ENCODE measurements at regions not wholly inside any gene's neighbourhood (a gene's known extent, or its start where the extent isn't known, plus 50 kb on each side); places are given as distances from the start of the nearest gene placed in this dataset.
"Not testable (repeated sequence)": the region's sequence is repeated elsewhere in the genome, so short reads cannot be mapped to it uniquely, and the experiment has no call there.

DNA sequence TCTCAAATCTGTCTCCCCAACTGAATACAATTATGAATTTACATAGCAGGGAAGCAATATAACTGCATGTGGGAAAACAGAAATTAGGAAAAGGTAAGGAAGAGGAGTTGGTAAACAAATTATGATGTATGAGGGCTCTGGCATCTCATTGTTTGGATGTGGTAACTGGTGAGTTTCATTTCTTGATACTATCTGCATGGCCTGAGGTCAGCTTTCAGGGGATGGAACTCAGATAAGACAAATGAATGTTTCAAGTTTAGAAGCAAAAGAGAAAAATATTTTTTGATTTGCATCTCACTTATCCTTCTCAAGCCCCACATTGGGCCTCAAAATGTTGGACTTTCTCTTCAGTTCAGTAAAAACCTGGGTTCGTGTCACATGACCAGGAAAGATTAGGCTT, 302.2 kb upstream of the GJE1 start:
- no peak for DNase-seq (ENCODE audit: low spot score)
- H3K4me1 Mint-ChIP-seq: peaks cover 37% of the 10 kb centered on the region
- H3K27ac Mint-ChIP-seq: peak overlapping the region; percentile 74
- Histone ChIP-seq H3K9ac (no peak overlapping the region), H2AFZ (replicated peaks) (no peak overlapping the region), H4K20me1 (ENCODE audit: low read depth) (no peaks in the 10 kb centered on the region), H3K4me3 (peak overlapping the region; percentile 24), H3F3A (ENCODE audit: low read depth) (peaks cover 44% of the 10 kb centered on the region), H3K4me2 (peak overlapping the region; percentile 68), H3K36me3 (no peaks in the 10 kb centered on the region), H3K27me3 (no peaks in the 10 kb centered on the region), H3K9me3 (ENCODE audit: low read depth) (no peaks in the 10 kb centered on the region), H3K4me1 (peaks cover 55% of the 10 kb centered on the region), H3K79me2 (ENCODE audit: low read depth) (no peaks in the 10 kb centered on the region), H3K27ac (peak overlapping the region; percentile 96)
- TF ChIP-seq, protein P1, sequence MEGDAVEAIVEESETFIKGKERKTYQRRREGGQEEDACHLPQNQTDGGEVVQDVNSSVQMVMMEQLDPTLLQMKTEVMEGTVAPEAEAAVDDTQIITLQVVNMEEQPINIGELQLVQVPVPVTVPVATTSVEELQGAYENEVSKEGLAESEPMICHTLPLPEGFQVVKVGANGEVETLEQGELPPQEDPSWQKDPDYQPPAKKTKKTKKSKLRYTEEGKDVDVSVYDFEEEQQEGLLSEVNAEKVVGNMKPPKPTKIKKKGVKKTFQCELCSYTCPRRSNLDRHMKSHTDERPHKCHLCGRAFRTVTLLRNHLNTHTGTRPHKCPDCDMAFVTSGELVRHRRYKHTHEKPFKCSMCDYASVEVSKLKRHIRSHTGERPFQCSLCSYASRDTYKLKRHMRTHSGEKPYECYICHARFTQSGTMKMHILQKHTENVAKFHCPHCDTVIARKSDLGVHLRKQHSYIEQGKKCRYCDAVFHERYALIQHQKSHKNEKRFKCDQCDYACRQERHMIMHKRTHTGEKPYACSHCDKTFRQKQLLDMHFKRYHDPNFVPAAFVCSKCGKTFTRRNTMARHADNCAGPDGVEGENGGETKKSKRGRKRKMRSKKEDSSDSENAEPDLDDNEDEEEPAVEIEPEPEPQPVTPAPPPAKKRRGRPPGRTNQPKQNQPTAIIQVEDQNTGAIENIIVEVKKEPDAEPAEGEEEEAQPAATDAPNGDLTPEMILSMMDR (IDR thresholded peaks at IDR 0.05): no peak
- TF ChIP-seq EZH2phosphoT487 (IDR thresholded peaks at IDR 0.05) (no peak), EZH2 (IDR thresholded peaks at IDR 0.05) (no peak)
- H3K4me3 Mint-ChIP-seq: no peak overlapping the region
- H3K9me3 Mint-ChIP-seq: peaks cover 19% of the 10 kb centered on the region
- H3K36me3 Mint-ChIP-seq: peaks cover 8% of the 10 kb centered on the region
- H3K27me3 Mint-ChIP-seq (ENCODE audit: insufficient read depth, low read depth): peaks cover 4% of the 10 kb centered on the region

DNA sequence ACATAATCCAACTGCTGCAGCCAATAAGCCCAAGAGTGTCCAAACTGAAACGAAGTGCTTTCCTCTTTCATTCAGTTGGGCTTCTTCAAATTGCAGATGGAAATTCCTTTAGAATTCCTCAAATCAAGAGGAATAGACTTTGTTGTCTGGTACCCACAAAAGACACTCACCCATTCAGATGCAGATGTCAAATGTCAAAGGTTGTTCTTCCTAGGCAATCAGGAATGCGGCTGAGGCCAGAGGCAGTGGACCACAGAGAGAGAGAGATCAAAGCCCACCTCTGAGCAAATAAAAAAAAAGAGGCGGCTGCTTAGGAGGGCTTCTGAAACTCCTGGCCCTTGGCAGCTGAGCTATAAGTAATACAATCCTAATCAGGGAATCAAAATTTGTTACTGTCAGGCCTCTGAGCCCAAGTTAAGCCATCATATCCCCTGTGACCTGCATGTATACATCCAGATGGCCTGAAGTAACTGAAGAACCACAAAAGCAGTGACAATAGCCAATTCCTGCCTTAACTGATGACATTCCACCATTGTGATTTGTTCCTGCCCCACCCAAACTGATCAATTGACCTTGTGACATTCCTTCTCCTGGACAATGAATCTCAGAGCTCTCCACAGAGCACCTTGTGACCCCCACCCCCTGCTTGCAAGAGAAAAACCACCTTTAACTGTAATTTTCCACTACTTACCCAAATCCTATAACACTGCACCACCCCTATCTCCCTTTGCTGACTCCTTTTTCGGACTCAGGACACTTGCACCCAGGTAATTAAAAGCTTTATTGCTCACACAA, 303.0 kb upstream of the GJE1 start:
- H3F3A ChIP-seq (ENCODE audit: low read depth): peaks cover 44% of the 10 kb centered on the region
- peaks cover 55% of the 10 kb centered on the region for H3K4me1 ChIP-seq
- no peaks in the 10 kb centered on the region for H3K9me3 ChIP-seq (ENCODE audit: low read depth)
- H3K27ac ChIP-seq: peak overlapping the region; percentile 96
- Mint-ChIP-seq H3K4me3 (peak overlapping the region; percentile 5), H3K27ac (peak overlapping the region; percentile 89), H3K4me1 (peaks cover 37% of the 10 kb centered on the region), H3K36me3 (peaks cover 8% of the 10 kb centered on the region), H3K27me3 (ENCODE audit: insufficient read depth, low read depth) (peaks cover 4% of the 10 kb centered on the region), H3K9me3 (peaks cover 22% of the 10 kb centered on the region)
- H3K27me3 ChIP-seq: no peaks in the 10 kb centered on the region
- TF ChIP-seq, protein P1 (IDR thresholded peaks at IDR 0.05): no peak
- TF ChIP-seq EZH2phosphoT487 (IDR thresholded peaks at IDR 0.05) (no peak), EZH2 (IDR thresholded peaks at IDR 0.05) (no peak)
- H3K4me2 ChIP-seq: peak overlapping the region; percentile 68
- no peaks in the 10 kb centered on the region for H3K36me3 ChIP-seq
- no peaks in the 10 kb centered on the region for H3K79me2 ChIP-seq (ENCODE audit: low read depth)
- peak; percentile 90 for DNase-seq (ENCODE audit: low spot score)
- no peak overlapping the region for H3K9ac ChIP-seq
- peak overlapping the region; percentile 24 for H3K4me3 ChIP-seq
- H4K20me1 ChIP-seq (ENCODE audit: low read depth): no peaks in the 10 kb centered on the region
- H2AFZ ChIP-seq (replicated peaks): no peak overlapping the region

DNA sequence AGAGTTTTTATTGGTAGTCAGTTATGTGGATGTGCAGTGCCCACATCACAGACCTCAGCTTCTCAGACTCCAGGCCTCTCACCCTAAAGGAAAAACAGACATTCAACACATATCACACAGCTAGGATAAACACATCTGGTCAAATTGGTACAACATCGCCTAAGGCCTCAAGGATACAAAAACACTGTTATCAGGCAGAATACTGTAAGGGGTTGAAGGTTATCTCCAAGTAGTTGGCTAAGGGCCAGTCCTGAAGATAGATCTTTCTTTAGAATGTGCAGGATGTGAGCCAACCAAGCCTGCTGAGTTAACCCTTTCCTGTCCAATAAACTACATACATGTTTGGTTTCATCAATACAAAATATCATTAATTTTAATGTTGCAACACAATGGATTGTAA, 308.4 kb upstream of the GJE1 start:
- no peaks in the 10 kb centered on the region for H3K36me3 ChIP-seq
- no peak overlapping the region for H3K4me3 ChIP-seq
- H3K27me3 Mint-ChIP-seq (ENCODE audit: insufficient read depth, low read depth): peaks cover 2% of the 10 kb centered on the region

DNA sequence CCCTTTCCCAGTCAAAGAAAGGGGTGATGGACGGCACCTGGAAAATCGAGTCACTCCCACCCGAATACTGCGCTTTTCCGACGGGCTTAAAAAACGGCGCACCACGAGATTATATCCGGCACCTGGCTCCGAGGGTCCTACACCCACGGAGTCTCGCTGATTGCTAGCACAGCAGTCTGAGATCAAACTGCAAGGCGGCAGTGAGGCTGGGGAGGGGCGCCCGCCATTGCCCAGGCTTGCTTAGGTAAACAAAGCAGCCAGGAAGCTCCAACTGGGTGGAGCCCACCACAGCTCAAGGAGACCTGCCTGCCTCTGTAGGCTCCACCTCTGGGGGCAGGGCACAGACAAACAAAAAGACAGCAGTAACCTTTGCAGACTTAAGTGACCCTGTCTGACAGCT, 317.7 kb upstream of the GJE1 start:
- not testable (repeated sequence) for H3K4me1 ChIP-seq; H3K4me3 ChIP-seq; H3K4me2 ChIP-seq; H3K9me3 Mint-ChIP-seq; H3K9me3 ChIP-seq (ENCODE audit: low read depth); H3F3A ChIP-seq (ENCODE audit: low read depth); H2AFZ ChIP-seq (replicated peaks); H3K27me3 Mint-ChIP-seq (ENCODE audit: insufficient read depth, low read depth); H4K20me1 ChIP-seq (ENCODE audit: low read depth); H3K9ac ChIP-seq; H3K27ac Mint-ChIP-seq; H3K4me3 Mint-ChIP-seq; H3K27ac ChIP-seq; H3K79me2 ChIP-seq (ENCODE audit: low read depth); DNase-seq (ENCODE audit: low spot score); H3K27me3 ChIP-seq; H3K36me3 ChIP-seq; H3K36me3 Mint-ChIP-seq
- peaks cover 14% of the 10 kb centered on the region for H3K4me1 Mint-ChIP-seq

More for the DNA sequence above, 308.4 kb upstream of the GJE1 start:
- Mint-ChIP-seq H3K36me3 (peaks cover 8% of the 10 kb centered on the region), H3K4me3 (no peak overlapping the region), H3K27ac (no peak overlapping the region), H3K9me3 (peaks cover 16% of the 10 kb centered on the region), H3K4me1 (peaks cover 9% of the 10 kb centered on the region)
- Histone ChIP-seq H2AFZ (replicated peaks) (no peak overlapping the region), H3K4me2 (no peak overlapping the region), H3K9me3 (ENCODE audit: low read depth) (peaks cover 8% of the 10 kb centered on the region), H3K27me3 (no peaks in the 10 kb centered on the region), H3K27ac (no peak overlapping the region), H3K9ac (no peak overlapping the region), H4K20me1 (ENCODE audit: low read depth) (no peaks in the 10 kb centered on the region), H3K4me1 (peaks cover 18% of the 10 kb centered on the region), H3F3A (ENCODE audit: low read depth) (peaks cover 10% of the 10 kb centered on the region), H3K79me2 (ENCODE audit: low read depth) (no peaks in the 10 kb centered on the region)
- TF ChIP-seq, protein P1 (IDR thresholded peaks at IDR 0.05): no peak
- TF ChIP-seq EZH2phosphoT487 (IDR thresholded peaks at IDR 0.05): no peak
- TF ChIP-seq EZH2 (IDR thresholded peaks at IDR 0.05): no peak
- DNase-seq (ENCODE audit: low spot score): no peak
